ENCODE measurements at regions not wholly inside any gene's neighbourhood (a gene's known extent, or its start where the extent isn't known, plus 50 kb on each side); places are given as distances from the start of the nearest gene placed in this dataset.

DNA sequence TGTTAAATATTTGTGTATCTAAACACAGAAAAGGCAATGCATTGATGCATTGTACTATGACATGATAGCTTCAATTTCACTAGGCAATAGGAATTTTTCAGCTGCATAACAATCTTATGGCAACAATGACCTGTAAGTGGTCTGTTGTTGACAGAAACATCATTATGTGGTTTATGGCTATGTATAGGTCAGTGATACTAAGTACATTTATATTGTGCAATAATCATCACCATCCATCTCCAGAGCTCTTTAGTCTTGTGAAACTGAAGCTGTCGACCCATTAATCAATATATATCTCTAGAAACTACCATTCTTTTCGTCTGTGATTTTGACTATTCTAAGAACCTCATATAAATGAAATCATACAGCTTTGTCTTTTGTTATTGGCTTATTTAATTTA, 200.1 kb upstream of the ZNF717 start:
- no peak for TF ChIP-seq POLR2AphosphoS5 (IDR thresholded peaks at IDR 0.05; ENCODE audit: low read depth, low read length)
- no peak for TF ChIP-seq POLR2A (IDR thresholded peaks at IDR 0.05; ENCODE audit: low read depth, low read length)

Data from GM12892 (cell line).